OCI-LY7 (cell line): ENCODE measurements at regions not wholly inside any gene's neighbourhood (a gene's known extent, or its start where the extent isn't known, plus 50 kb on each side); places are given as distances from the start of the nearest gene placed in this dataset.

Experiments used
- EZH2phosphoT487 ChIP-seq: fragments of 200-600 bp; sonication (generic); IDR thresholded peaks from 2 replicates; pipeline ENCODE4 v1.6.1; 2018; ENCODE audit warnings: low read depth, borderline replicate concordance, mild to moderate bottlenecking, mixed run types, antibody characterized with exemption, low read length, moderate library complexity, mixed read lengths
- TF ChIP-seq, protein P1 (sequence below): fragments of 200-600 bp; sonication (generic); conservative IDR thresholded peaks from 2 replicates; pipeline ENCODE4 v1.5.1; 2014; ENCODE audit warnings: mild to moderate bottlenecking, antibody characterized with exemption, low read length, moderate library complexity, mixed read lengths

DNA sequence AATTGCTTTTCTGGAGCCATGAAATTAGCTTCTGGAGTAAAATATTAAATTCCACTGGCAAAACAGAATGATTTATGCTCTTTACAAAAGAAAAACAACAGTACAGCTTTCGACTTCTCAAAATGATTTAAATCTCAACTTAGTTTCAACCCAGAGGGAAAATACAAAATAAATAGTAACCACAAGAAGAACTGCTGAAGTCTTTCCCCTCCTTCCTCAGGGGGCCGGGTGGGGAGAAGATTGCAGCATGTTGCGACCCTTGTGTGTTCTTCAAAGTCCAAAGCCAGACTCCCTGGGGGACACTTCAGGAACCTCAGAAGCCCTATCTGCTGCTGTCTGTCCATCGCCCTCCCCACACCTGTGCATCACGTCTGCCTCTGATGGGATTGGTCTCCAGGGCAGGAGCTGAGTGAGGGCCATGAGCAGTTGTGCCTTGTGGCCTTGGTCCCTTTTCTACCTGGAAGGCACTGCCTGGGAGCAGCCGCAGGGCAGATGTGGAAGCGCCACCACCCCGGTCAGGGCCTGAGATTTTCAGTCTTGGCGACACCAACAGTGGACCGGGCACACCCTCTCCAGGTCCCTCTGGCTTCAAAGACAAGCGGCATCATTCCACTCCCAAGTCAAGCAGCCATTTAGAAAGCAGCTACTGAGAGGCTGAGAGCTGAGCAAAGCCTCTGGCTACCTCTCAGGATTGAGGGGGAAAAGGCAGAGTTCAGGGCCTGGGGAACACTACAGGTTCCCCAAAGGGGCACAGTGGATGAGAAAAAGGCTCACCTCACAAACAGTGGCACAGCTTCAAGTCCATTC, 210.1 kb upstream of the RAB6C start:
- TF ChIP-seq, protein P1, sequence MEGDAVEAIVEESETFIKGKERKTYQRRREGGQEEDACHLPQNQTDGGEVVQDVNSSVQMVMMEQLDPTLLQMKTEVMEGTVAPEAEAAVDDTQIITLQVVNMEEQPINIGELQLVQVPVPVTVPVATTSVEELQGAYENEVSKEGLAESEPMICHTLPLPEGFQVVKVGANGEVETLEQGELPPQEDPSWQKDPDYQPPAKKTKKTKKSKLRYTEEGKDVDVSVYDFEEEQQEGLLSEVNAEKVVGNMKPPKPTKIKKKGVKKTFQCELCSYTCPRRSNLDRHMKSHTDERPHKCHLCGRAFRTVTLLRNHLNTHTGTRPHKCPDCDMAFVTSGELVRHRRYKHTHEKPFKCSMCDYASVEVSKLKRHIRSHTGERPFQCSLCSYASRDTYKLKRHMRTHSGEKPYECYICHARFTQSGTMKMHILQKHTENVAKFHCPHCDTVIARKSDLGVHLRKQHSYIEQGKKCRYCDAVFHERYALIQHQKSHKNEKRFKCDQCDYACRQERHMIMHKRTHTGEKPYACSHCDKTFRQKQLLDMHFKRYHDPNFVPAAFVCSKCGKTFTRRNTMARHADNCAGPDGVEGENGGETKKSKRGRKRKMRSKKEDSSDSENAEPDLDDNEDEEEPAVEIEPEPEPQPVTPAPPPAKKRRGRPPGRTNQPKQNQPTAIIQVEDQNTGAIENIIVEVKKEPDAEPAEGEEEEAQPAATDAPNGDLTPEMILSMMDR, result no peak
- TF ChIP-seq EZH2phosphoT487, result no peak
